H54 (cell line): ENCODE measurements at regions not wholly inside any gene's neighbourhood (a gene's known extent, or its start where the extent isn't known, plus 50 kb on each side); places are given as distances from the start of the nearest gene placed in this dataset.
"Not testable (repeated sequence)": the region's sequence is repeated elsewhere in the genome, so short reads cannot be mapped to it uniquely, and the experiment has no call there.

Experiments used
- DNase-seq: peaks from one replicate; pipeline ENCODE4 v3.0.0; 2011; ENCODE audit warnings: low spot score, mixed read lengths; ENCODE audit not compliant: insufficient read length
- FAIRE-seq: peaks from 3 replicates; lab custom pipeline; 2011; peaks lifted over from hg19 to GRCh38; lab: Jason Lieb, UNC
- POLR2A ChIP-seq: IDR thresholded peaks from 2 replicates; pipeline ENCODE4 v1.6.1; 2011; ENCODE audit warnings: low read depth, mild to moderate bottlenecking, low read length

DNA sequence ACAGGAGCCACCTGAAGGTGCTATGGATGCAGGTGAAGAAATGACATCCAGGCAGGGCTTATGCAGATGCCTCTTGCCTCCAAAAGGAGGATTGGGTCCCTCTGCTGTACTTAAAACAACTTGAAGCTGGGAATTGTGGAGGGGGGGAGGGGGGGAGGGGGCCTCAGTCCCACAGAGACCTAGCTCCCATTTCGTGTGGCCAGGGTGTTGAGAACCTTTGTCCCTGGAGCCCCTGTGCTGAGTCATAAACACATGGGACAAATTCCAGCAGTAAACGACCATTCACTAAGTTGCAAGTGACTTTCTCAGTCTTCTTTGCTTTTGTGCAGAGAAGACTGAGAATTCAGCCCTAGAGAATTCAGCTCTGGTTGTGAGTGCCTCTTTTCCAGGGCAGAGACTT is 96.5 kb upstream of the PODXL start:
- DNase-seq (no peak), FAIRE-seq (no peak)
- TF ChIP-seq POLR2A = no peak

DNA sequence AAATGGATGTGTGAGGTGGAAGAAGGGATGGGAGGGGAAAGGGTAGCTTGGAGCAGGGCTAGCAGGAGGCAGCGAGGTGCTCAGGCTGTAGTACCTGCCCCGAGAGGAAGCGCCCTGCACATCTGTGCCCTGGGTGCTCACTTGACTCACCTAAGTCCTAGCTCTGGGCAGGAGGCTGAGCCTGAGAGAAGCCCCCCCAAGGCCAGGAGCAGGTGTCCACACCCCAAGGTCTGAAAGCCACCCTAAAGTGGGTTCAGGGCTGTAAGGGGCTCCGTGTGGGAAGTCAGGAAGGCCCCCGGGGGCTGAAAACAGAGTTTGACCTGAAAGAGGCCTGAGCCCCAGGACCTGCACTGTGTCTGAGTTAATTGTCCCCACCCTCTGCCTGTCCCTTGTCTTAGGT is 95.8 kb upstream of the PODXL start:
- DNase-seq (no peak), FAIRE-seq (no peak)
- TF ChIP-seq POLR2A = no peak

DNA sequence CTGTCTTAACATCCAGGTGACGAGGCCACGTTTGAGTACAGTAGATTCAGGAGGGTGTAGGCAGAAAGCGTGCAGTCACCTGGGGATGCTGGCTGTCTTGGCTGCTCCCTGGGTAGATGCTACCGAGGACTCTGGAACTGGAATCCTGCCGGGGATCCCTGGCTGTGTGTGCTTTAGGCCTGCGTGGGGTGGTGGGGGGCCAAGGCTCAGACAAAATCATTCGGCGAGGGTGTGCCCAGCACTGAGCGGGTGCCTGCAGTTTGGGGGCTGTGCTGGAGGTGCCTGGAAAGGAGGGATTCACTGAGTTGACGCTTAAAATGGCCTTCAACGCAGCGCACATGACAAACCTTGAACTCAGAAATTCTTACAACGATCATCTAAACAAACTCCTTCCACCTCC is 93.5 kb upstream of the PODXL start:
- FAIRE-seq (no peak), DNase-seq (no peak)
- no peak for TF ChIP-seq POLR2A

DNA sequence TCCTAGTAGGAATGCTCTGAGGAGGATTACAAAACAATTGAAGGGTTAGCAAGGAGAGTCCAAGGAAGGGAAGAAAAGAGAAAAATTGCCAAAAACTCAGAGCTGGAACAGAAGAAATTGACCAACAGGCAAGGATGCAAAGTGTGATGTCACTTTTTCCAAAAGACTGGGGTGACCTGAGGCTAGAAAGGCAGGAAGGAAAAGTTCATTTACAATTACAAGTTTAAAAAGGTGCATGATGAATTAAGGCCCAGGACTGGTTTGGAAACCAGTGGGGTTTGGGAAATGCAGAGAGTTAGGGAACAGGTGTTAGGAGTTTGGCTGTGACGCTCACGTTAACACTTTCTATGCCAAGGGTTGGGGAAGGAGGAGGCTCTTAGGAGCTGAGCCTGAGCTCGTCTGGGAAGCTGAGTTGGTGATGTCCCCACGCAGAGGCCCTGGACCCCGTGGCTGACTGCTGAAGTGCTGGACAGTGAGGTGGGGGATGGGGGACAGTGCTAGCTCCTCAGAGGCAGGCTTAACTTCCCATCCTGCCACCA is 92.6 kb upstream of the PODXL start:
- no peak for TF ChIP-seq POLR2A
- FAIRE-seq (no peak), DNase-seq (no peak)

DNA sequence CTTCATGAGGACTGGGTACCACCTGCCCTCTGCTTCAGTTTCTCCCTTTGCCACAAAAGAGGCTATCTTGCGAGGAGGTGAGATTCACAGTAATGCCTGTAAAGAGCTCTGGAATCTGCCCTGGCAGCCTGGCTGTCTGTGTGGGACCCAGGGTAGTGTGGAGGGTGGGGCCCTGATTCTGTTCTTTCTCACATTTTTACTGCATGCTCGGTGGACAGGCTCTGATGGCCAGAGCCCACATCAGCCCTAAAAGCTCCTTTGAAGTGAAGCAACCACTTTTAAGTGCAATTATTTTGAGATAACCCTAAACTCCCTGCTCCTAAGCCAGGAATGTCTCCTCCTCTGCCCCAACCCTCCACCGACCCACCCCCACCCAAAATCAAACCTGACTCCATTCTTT is 92.1 kb upstream of the PODXL start:
- DNase-seq (no peak), FAIRE-seq (no peak)

DNA sequence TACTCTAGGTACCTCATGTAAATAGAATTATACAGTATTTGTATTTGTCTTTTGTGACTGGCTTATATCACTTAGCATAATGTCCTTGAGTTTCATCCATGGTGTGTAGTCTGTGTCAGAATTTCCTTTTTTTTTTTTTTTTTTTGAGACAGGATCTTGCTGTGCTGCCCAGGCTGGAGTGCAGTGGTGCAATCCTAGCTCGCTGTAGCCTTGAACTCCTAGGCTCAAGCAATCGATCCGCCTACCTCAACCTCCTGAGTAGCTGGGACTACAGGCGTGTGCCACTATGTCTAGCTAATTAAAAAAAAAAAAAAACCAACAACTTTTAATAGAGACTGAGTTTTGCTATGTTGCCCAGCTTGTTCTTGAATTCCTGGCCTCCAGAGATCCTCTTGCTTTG is 89.8 kb upstream of the PODXL start:
- DNase-seq = no peak

More for the DNA sequence above, 92.1 kb upstream of the PODXL start:
- no peak for TF ChIP-seq POLR2A

DNA sequence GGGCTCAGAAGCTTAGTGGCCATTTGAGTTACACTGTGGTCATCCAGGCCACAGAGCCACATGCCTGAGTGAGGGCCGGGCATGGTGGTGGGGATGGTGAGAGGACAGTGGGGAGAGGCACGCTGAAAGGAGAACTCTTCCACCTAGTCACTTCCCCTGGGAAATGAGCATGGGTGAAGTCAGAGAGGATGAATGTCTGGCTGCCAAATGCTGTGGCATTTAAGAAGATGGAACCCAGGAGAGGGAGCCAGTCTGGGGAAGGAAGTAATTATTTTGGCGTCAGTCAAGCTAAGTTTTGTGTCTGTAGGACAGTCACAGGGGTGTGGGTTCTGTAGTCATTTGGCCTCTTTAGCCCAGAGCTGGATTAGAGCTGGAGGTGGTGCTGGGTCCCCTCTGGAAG is 86.0 kb upstream of the PODXL start:
- no peak for DNase-seq
- TF ChIP-seq POLR2A = no peak
- FAIRE-seq = no peak

More for the DNA sequence above, 89.8 kb upstream of the PODXL start:
- no peak for FAIRE-seq
- no peak for TF ChIP-seq POLR2A

DNA sequence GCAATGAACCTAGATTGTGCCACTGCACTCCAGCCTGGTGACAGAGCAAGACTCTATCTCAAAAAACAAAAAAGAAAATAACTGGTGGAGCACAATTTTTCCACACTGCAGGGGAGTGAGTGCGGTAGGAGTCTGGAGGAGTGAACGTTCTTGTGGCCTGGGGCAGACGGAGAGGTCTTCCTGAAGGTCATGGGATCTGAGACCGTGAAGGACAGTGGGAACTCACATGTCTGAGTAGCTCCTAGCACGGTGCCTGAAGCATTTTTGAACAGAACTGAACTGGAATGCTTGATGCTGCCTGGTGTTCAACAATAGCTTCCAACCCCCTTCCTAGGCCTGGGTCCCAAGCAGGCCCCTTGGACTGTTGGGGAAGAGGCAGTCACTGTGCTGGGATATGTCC is 84.3 kb upstream of the PODXL start:
- FAIRE-seq = no peak
- no peak for TF ChIP-seq POLR2A
- DNase-seq = no peak

DNA sequence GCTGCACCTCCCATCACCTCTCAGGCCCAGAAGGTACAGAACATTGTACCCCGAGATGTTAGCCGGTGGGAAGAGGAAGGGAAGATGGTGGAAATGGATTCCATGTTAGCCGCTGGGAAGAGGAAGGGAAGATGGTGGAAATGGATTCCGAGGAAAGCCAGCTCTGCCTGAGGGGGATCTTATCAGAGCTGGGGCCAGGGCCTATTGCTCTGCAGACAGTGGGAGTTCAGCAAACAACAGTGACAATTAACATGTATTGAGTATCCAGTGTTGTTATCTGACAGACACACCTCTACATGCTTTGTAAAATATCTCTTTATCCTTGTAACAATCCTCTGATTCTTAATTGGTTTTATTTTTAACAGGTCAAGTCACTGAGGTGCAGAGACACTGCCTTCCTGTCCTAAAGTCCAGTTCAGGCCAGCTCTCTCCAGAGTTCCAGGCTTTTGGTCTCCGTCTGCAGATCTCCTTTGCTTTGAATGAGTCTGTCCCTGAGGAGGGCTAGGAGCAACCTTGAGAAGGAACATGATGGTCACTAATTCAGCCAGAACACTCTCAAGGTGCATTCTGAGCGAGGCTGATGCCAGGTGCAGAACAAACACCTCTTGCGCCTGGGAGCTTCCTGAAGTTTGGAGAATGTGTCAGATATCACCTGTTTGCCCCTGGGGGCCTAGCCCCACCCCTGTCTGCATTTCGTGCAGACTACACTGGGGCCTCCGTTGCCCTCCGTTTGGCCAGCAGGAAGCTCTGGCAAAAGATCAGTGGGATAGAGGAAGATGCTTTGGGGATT is 82.4 kb upstream of the PODXL start:
- no peak for DNase-seq
- no peak for TF ChIP-seq POLR2A
- FAIRE-seq = no peak

DNA sequence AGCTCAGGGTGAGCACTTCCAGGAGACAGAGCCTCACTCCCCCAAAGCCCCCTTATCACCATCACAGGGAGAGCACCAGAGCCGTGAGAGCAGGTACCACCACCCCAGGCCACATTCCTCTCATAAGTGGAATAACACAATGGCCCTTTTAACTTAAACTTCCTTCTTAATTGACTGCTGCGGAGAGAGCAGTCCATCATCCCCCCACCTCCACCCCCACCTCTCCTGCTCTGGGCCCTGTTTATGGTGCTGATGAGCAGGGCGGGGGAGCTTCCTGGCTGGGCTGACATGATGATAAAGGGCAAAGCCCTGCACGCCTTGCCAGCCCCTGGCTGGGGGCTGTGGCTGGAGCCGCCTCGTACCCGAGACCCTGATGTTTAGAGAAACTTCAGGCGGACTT is 81.4 kb upstream of the PODXL start:
- no peak for TF ChIP-seq POLR2A
- DNase-seq (no peak), FAIRE-seq (no peak)

DNA sequence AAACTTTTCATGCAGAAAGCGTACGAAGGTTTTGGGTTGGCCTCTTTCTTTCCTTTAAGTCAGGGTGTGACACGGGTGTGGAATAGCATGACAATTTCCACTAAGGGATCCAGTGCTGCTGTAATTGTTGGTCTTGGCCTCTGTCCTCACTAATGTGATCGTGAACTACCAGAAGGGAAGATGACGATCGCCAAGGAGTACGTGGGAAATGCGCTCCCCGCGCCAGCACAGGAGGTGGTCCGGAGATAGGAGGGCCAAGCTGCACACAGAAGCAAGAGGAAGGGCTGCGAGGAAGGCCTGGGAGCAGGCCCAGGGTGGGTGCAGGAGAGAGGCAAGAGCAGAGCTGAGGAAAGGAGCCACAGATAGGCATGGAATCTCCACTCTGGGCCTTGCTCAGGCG is 79.7 kb upstream of the PODXL start:
- FAIRE-seq = no peak
- no peak for DNase-seq
- no peak for TF ChIP-seq POLR2A

DNA sequence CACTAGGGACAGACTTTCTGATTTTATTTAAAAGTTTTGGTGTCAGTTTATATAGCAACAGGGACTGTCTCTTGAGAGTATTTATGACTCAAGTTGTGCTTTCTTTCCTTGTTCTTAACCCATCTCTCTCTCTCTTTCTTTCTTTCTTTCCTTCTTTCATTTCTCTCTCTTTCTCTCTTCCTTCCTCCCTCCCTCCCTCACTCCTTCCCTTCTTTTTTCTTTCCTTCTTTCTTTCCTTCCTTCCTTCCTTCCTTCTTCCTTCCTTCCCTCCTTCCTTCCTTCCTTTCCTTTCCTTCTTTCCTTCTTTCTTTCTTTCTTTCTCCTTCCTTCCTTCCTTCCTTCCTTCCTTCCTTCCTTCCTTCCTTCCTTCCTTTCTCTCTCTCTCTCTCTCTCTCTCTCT is 77.8 kb upstream of the PODXL start:
- not testable (repeated sequence) for DNase-seq, FAIRE-seq

DNA sequence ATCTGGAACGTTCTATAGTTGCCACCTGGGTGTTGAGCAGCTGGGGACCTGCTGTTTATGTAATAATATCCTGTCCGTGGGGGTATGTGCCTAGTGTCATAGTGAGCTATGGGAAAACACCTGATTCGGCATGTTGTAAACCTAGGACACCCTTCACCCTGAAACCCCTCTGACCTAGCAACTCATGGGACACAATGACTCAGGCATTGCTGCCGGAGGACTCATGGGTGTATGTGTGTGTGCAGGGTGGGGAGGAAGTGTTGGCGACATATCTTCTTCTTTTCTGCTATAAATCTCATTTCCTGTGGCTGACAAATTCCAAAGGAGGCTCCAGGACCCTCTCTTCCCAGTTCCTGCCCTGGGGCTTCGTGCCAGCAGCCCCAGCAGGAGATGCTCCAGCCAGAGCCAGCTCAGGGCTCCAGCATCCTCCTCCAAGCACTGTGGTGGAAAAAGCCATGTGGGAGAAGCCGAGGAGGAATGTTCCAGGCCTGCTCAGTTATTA is 77.0 kb upstream of the PODXL start:
- no peak for FAIRE-seq
- peak; percentile 76 for DNase-seq
- no peak for TF ChIP-seq POLR2A

DNA sequence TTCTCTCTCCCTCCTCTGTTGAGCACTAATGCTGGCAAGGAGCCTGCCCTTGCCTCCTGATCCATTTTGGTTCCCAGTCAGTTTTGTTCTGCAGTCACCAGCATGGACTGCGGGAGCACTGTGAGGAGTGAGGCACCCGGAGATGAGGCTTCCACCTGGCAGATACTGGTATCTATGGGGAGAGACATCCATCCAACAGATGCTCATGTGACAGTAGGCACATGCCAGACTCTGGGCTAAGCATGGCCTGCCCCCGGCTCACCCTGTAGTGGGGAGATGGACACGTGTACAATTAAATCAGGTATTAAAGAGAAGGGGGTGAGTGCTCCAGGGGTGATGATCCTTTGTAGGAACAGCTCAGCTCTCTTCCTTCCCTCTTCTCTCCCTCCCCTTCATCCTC is 74.0 kb upstream of the PODXL start:
- DNase-seq (no peak), FAIRE-seq (no peak)
- TF ChIP-seq POLR2A = peak; percentile 28; the same call in 1 of the 2 replicates
